OCI-LY3 (cell line): ENCODE measurements at regions not wholly inside any gene's neighbourhood (a gene's known extent, or its start where the extent isn't known, plus 50 kb on each side); places are given as distances from the start of the nearest gene placed in this dataset.

Experiments used
- H2AFZ ChIP-seq: fragments of 200-600, 300-600 bp; shearing (Covaris generic); 2 replicates; pipeline ENCODE4 v1.6.0; 2014; ENCODE audit warnings: antibody characterized with exemption, low read depth, low read length
- H3K27ac ChIP-seq: fragments of 200-600, 300-600 bp; sonication (generic); 2 replicates; pipeline ENCODE4 v1.5.1; 2014; ENCODE audit warnings: mild to moderate bottlenecking, low read length, moderate library complexity, mixed read lengths
- H3K27me3 ChIP-seq: fragments of 200-600, 300-600 bp; sonication (generic); 2 replicates; pipeline ENCODE4 v1.6.1; 2014; ENCODE audit warnings: low read depth, low read length, mixed read lengths
- H3K36me3 ChIP-seq: fragments of 200-600, 300-600 bp; sonication (generic); replicated peaks from 2 replicates; pipeline ENCODE3; 2014; ENCODE audit warnings: low read depth, low read length, mixed read lengths
- H3K4me1 ChIP-seq: fragments of 300-600, 200-600 bp; sonication (generic); 2 replicates; pipeline ENCODE4 v1.6.1; 2014; ENCODE audit warnings: low read length, mixed read lengths
- H3K4me2 ChIP-seq: fragments of 200-600, 300-600 bp; sonication (generic); 2 replicates; pipeline ENCODE4 v1.6.1; 2014; ENCODE audit warnings: low read length, mixed read lengths
- H3K4me3 ChIP-seq: fragments of 300-600, 200-600 bp; sonication (generic); 2 replicates; pipeline ENCODE4 v1.5.1; 2014; ENCODE audit warnings: antibody characterized with exemption, mild to moderate bottlenecking, low read length, moderate library complexity
- H3K79me2 ChIP-seq: fragments of 300-600, 200-600 bp; shearing (Covaris generic); 2 replicates; pipeline ENCODE4 v1.6.1; 2014; ENCODE audit warnings: mild to moderate bottlenecking, low read length, mixed read lengths
- H3K9ac ChIP-seq: fragments of 300-600, 200-600 bp; shearing (Covaris generic); 2 replicates; pipeline ENCODE4 v1.6.0; 2014; ENCODE audit warnings: mild to moderate bottlenecking, low read length, moderate library complexity
- H3K9me3 ChIP-seq: fragments of 200-600, 300-600 bp; shearing (Covaris generic); 2 replicates; pipeline ENCODE4 v1.6.1; 2014; ENCODE audit warnings: low read length, mixed read lengths; ENCODE audit not compliant: insufficient read depth
- H4K20me1 ChIP-seq: fragments of 200-600, 300-600 bp; sonication (generic); 2 replicates; pipeline ENCODE4 v1.6.1; 2016; ENCODE audit warnings: low read length, mixed read lengths; ENCODE audit not compliant: insufficient read depth
- EZH2phosphoT487 ChIP-seq: fragments of 200-600 bp; shearing (Covaris generic); IDR thresholded peaks from 2 replicates; pipeline ENCODE4 v1.6.1; 2018; ENCODE audit warnings: antibody characterized with exemption, mixed run types, low read depth
- TF ChIP-seq, protein P1 (sequence below): fragments of 200-600, 300-600 bp; sonication (generic); IDR thresholded peaks from 2 replicates; pipeline ENCODE4 v1.5.1; 2014; ENCODE audit warnings: antibody characterized with exemption, low read length, low read depth

DNA sequence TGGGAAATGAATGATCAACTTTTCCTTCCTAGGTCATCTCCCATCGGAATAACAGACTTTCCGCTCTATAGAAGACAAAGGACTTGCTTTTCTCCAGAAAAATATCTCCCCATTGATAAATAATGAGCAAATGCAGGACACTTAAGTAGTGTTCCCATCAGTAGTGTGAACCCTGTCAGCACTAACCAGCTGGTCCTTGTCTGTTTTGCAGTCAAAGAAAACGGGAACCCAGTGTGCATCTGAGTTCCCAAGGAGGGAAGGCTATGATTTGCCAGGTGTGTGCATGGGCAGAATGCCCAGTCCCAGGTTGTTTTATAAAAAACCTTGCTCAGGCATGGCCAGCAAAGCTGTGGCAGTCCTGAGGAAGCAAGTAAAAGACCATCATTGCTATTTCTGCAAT lies 256.5 kb upstream of the HMGA2 start:
- peaks cover 18% of the 10 kb centered on the region; the same call in 1 of the 2 replicates for H3K27me3 ChIP-seq
- H3K9me3 ChIP-seq = no peaks in the 10 kb centered on the region
- H3K79me2 ChIP-seq = no peaks in the 10 kb centered on the region
- H3K4me1 ChIP-seq = no peaks in the 10 kb centered on the region
- no peaks in the 10 kb centered on the region for H4K20me1 ChIP-seq
- H2AFZ ChIP-seq = no peak overlapping the region
- H3K27ac ChIP-seq = no peak overlapping the region
- TF ChIP-seq EZH2phosphoT487 = no peak
- TF ChIP-seq, protein P1, sequence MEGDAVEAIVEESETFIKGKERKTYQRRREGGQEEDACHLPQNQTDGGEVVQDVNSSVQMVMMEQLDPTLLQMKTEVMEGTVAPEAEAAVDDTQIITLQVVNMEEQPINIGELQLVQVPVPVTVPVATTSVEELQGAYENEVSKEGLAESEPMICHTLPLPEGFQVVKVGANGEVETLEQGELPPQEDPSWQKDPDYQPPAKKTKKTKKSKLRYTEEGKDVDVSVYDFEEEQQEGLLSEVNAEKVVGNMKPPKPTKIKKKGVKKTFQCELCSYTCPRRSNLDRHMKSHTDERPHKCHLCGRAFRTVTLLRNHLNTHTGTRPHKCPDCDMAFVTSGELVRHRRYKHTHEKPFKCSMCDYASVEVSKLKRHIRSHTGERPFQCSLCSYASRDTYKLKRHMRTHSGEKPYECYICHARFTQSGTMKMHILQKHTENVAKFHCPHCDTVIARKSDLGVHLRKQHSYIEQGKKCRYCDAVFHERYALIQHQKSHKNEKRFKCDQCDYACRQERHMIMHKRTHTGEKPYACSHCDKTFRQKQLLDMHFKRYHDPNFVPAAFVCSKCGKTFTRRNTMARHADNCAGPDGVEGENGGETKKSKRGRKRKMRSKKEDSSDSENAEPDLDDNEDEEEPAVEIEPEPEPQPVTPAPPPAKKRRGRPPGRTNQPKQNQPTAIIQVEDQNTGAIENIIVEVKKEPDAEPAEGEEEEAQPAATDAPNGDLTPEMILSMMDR = no peak
- H3K36me3 ChIP-seq = no peaks in the 10 kb centered on the region
- no peak overlapping the region for H3K4me3 ChIP-seq
- no peak overlapping the region for H3K4me2 ChIP-seq
- H3K9ac ChIP-seq = no peak overlapping the region

DNA sequence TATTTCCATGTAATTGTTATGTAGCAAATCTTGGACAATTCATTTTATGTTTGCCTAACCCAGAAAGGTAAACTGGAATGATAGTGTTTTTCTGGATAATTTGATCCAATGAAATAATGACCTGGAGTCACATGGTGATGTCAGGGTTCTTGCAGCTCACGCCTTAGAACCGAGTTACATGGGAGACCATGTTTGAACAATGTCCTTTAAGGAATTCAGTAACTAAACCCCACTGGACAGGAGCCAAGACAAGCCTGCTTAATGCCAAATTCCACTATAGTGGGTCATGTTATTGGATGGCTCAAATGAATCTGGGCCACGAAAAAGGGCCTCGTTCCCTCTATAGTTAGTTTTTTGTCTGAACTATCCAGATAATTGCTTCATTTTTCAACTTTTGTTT lies 255.8 kb upstream of the HMGA2 start:
- H3K4me1 ChIP-seq = no peaks in the 10 kb centered on the region
- no peaks in the 10 kb centered on the region for H4K20me1 ChIP-seq
- H3K36me3 ChIP-seq = no peaks in the 10 kb centered on the region
- H2AFZ ChIP-seq = no peak overlapping the region
- no peaks in the 10 kb centered on the region for H3K79me2 ChIP-seq
- H3K9me3 ChIP-seq = peaks cover 4% of the 10 kb centered on the region; the same call in 1 of the 2 replicates
- H3K9ac ChIP-seq = no peak overlapping the region
- H3K27me3 ChIP-seq = peaks cover 15% of the 10 kb centered on the region; the same call in 1 of the 2 replicates
- no peak overlapping the region for H3K27ac ChIP-seq
- TF ChIP-seq, protein P1 = no peak
- TF ChIP-seq EZH2phosphoT487 = no peak
- H3K4me2 ChIP-seq = no peak overlapping the region
- H3K4me3 ChIP-seq = no peak overlapping the region

DNA sequence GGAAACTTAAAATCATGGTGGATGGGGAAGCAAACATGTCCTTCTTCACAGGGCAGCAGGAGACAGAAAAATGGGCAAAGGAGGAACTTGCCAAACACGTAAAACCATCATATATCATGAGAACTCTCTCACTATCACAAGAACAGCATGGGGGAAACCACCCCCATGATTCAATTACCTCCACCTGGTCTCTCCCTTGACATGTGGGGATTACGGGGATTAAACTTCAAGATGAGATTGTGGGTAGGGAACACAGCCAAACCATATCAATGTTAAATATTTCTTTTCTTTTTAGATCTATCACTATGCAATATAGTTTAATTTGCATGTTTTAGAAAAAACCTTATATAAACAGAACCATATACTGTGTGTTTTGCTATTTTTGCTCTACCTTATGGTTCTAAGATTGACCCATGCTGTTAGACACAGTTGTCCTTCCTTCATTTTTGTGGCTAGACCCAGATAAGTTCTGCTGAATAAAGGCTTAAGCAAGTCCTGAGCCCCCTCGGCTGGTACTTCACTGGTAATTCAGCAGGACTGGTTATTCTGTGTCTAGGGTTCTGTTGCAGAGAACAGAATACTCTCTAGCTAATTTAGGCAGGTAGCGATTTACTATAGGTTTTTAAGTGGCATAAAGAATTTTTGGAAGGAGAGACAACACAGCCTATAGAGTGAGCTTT lies 253.7 kb upstream of the HMGA2 start:
- TF ChIP-seq, protein P1 = no peak
- TF ChIP-seq EZH2phosphoT487 = no peak
- H2AFZ ChIP-seq = no peak overlapping the region
- peaks cover 11% of the 10 kb centered on the region; the same call in 1 of the 2 replicates for H3K27me3 ChIP-seq
- no peak overlapping the region for H3K4me3 ChIP-seq
- no peaks in the 10 kb centered on the region for H3K4me1 ChIP-seq
- H4K20me1 ChIP-seq = no peaks in the 10 kb centered on the region
- H3K9ac ChIP-seq = no peak overlapping the region
- H3K27ac ChIP-seq = no peak overlapping the region
- H3K4me2 ChIP-seq = no peak overlapping the region
- no peaks in the 10 kb centered on the region for H3K79me2 ChIP-seq
- peaks cover 8% of the 10 kb centered on the region; the same call in 1 of the 2 replicates for H3K9me3 ChIP-seq
- H3K36me3 ChIP-seq = no peaks in the 10 kb centered on the region

DNA sequence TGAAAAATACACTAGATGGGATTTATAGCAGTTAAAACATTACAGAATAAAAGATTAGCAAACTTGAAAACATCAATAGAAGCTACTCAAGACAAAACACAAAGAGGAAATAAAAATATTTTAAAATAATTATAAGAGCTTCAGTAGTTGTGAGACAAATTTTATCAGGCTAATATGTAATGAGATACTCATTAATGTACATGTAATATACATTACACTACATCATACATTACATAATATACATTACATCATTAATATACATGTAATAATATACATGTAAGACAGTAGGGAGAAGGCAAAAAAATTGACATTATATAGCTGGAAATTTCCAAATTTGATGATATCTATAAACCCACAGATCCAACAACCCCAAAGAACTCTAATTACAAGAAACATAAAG lies 249.4 kb upstream of the HMGA2 start:
- H3K9me3 ChIP-seq = peaks cover 8% of the 10 kb centered on the region; the same call in 1 of the 2 replicates
- no peaks in the 10 kb centered on the region for H3K36me3 ChIP-seq
- no peaks in the 10 kb centered on the region; the same call in 1 of the 2 replicates for H3K27me3 ChIP-seq
- H3K79me2 ChIP-seq = no peaks in the 10 kb centered on the region
- no peaks in the 10 kb centered on the region for H4K20me1 ChIP-seq
- no peak overlapping the region for H3K9ac ChIP-seq
- no peak overlapping the region for H3K27ac ChIP-seq
- no peak overlapping the region for H3K4me2 ChIP-seq
- no peak overlapping the region for H2AFZ ChIP-seq
- TF ChIP-seq, protein P1 = no peak
- TF ChIP-seq EZH2phosphoT487 = no peak
- H3K4me3 ChIP-seq = no peak overlapping the region
- H3K4me1 ChIP-seq = no peaks in the 10 kb centered on the region
